Endothelial cell of umbilical vein (primary cell): ENCODE measurements at regions not wholly inside any gene's neighbourhood (a gene's known extent, or its start where the extent isn't known, plus 50 kb on each side); places are given as distances from the start of the nearest gene placed in this dataset.

Experiments used
- EZH2 ChIP-seq: IDR thresholded peaks from 2 replicates; pipeline ENCODE4 v1.6.1; 2012; ENCODE audit warnings: borderline replicate concordance, low read depth, mild to moderate bottlenecking, moderate library complexity, low read length, inconsistent platforms; ENCODE audit not compliant: severe bottlenecking
- TF ChIP-seq, protein P1 (sequence below): IDR thresholded peaks from 2 replicates; pipeline ENCODE4 v1.6.1; 2011; ENCODE audit not compliant: insufficient read depth, insufficient read length

- TF ChIP-seq, protein P1, sequence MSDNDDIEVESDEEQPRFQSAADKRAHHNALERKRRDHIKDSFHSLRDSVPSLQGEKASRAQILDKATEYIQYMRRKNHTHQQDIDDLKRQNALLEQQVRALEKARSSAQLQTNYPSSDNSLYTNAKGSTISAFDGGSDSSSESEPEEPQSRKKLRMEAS = no peak
- TF ChIP-seq EZH2 = no peak
Measured at GRCh38 chr10:78292982-78293865, 259.6 kb downstream of the RPS24 start.
